Mucosa of rectum (tissue), 2 donors: ENCODE measurements at regions not wholly inside any gene's neighbourhood (a gene's known extent, or its start where the extent isn't known, plus 50 kb on each side); places are given as distances from the start of the nearest gene placed in this dataset.
"Not testable (repeated sequence)": the region's sequence is repeated elsewhere in the genome, so short reads cannot be mapped to it uniquely, and the experiment has no call there.

Experiments
- H3K27ac ChIP-seq, 2 donors: one replicate each; pipeline ENCODE4 v1.7.0; 2013; ENCODE audit warnings: inconsistent platforms in 2 of 2, low read depth in 2 of 2, low read length in 2 of 2
- H3K27me3 ChIP-seq, 2 donors: one replicate each; pipeline ENCODE4 v1.7.0; 2013; ENCODE audit warnings: low read length in 2 of 2; ENCODE audit not compliant: control insufficient read depth in 2 of 2, insufficient read depth in 2 of 2
- H3K36me3 ChIP-seq, 2 donors: one replicate each; pipeline ENCODE4 v1.7.0; 2013; ENCODE audit warnings: low read length in 2 of 2; ENCODE audit not compliant: control insufficient read depth in 2 of 2, insufficient read depth in 2 of 2
- H3K4me1 ChIP-seq, 2 donors: one replicate each; pipeline ENCODE4 v1.7.0; 2013; ENCODE audit warnings: low read length in 2 of 2, mild to moderate bottlenecking in 1 of 2; ENCODE audit not compliant: control insufficient read depth in 2 of 2, insufficient read depth in 2 of 2
- H3K4me3 ChIP-seq, 2 donors: one replicate each; pipeline ENCODE4 v1.7.0; 2013; ENCODE audit warnings: low read length in 2 of 2
- H3K9ac ChIP-seq, 2 donors: one replicate each; pipeline ENCODE4 v1.7.0; 2013; ENCODE audit warnings: low read length in 2 of 2, low read depth in 1 of 2, mild to moderate bottlenecking in 1 of 2
- H3K9me3 ChIP-seq, 2 donors: one replicate each; pipeline ENCODE4 v1.7.0; 2013; ENCODE audit warnings: low read length in 2 of 2; ENCODE audit not compliant: control insufficient read depth in 2 of 2
- donor health status: healthy.
- donor health status: Normal muscosa, but diverticular disease.

GRCh38 chrX:5289949-5290348 is 938.7 kb downstream of the NLGN4X start:
- not testable (repeated sequence) for H3K4me3 ChIP-seq, H3K9ac ChIP-seq, H3K27ac ChIP-seq, H3K4me1 ChIP-seq, H3K9me3 ChIP-seq, H3K27me3 ChIP-seq, H3K36me3 ChIP-seq

GRCh38 chrX:5278908-5279307 is 949.8 kb downstream of the NLGN4X start:
- Histone ChIP-seq H3K4me3 (no peak overlapping the region), H3K4me1 (no peaks in the 10 kb centered on the region), H3K36me3 (no peaks in the 10 kb centered on the region), H3K27me3 (no peaks in the 10 kb centered on the region), H3K9ac (no peak overlapping the region), H3K9me3 (no peaks in the 10 kb centered on the region), H3K27ac (no peak overlapping the region)

GRCh38 chrX:5265324-5265850 is 963.3 kb downstream of the NLGN4X start:
- Histone ChIP-seq H3K4me1 (no peaks in the 10 kb centered on the region), H3K27me3 (no peaks in the 10 kb centered on the region), H3K4me3 (no peak overlapping the region), H3K9me3 (peaks cover 0 to 2% of the 10 kb centered on the region in 2 donors), H3K36me3 (no peaks in the 10 kb centered on the region), H3K27ac (no peak overlapping the region), H3K9ac (no peak overlapping the region)

DNA sequence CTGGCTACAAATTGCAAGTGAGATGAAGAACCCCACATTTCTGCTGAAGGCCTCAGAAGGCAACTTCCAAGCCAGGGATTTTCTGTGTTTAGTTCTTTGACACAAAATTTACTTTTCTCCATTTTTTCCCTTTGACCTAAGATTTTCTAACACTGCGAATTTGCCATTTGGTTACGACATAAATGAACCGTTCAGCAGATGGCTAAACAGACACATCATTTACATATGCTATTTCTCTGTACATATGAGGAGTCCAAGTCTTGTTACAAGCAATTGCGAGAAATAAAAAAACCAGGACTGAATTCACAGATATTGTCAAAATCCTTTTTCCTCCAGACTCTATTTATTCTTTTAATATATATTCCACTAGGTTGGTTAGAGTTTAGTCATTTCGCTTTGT is 978.6 kb downstream of the NLGN4X start:
- Histone ChIP-seq H3K27me3 (no peaks in the 10 kb centered on the region), H3K27ac (no peak overlapping the region), H3K36me3 (no peaks in the 10 kb centered on the region), H3K4me1 (no peaks in the 10 kb centered on the region), H3K4me3 (no peak overlapping the region), H3K9me3 (no peaks in the 10 kb centered on the region), H3K9ac (no peak overlapping the region)

DNA sequence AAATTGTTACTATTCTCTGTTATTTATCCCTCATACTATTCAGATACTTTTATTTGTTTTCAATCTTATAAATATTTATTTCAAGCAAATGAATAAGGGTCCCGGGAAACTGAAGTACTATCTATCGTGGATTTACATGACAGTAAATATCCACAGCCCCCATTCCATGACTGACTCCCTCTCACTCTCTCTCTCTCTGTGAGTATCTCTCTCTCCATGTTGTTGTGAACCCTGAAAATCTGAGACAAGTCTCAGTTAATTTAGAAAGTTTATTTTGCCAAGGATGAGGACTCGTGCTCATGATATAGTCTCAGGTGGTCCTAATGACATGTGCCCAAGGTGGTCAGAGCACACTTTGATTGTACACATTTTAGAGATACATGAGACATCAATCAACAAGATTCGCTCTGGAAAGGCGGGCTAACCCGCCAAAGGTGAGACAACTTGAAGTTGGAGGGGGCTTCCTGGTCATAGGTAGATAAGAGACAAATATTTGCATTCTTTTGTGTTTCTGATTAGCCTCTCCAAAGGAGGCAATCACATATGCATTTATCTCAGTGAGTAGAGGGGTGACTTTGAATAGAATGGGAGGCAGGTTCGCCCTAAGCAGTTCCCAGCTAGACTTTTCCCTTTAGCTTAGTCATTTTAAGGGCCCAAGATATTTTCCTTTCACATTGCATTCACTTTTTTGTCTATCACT is 986.4 kb downstream of the NLGN4X start:
- H3K9me3 ChIP-seq = no peaks in the 10 kb centered on the region
- no peaks in the 10 kb centered on the region for H3K27me3 ChIP-seq
- no peaks in the 10 kb centered on the region for H3K4me1 ChIP-seq
- H3K4me3 ChIP-seq = no peak overlapping the region
- no peaks in the 10 kb centered on the region for H3K36me3 ChIP-seq
- H3K27ac ChIP-seq = no peak overlapping the region
- H3K9ac ChIP-seq = no peak overlapping the region

GRCh38 chrX:5236749-5237148 is 991.9 kb downstream of the NLGN4X start:
- Histone ChIP-seq H3K27me3 (no peaks in the 10 kb centered on the region), H3K4me3 (no peak overlapping the region), H3K27ac (no peak overlapping the region), H3K9me3 (peaks cover 0 to 2% of the 10 kb centered on the region in 2 donors), H3K36me3 (no peaks in the 10 kb centered on the region), H3K9ac (no peak overlapping the region), H3K4me1 (no peaks in the 10 kb centered on the region)

DNA sequence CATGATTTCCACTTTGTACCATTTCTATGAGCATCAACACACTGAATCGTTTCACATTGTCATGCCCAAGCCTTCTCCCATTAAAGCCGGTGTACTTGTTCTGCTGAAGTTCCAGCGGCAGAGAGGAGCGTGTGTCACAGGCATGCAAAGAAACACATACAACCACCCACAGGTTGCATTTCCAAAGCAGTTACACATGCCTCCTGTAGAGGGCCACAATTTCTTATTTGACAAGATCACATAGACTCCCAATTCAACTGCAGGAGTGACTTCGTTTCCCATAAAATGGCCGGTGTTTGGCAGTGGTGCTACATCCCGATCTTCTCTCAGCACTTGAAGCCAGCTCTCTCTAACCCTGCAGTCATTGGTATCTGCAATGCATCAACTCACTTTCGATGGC is 992.6 kb downstream of the NLGN4X start:
- H3K27ac ChIP-seq = no peak overlapping the region
- peaks cover 0 to 2% of the 10 kb centered on the region in 2 donors for H3K9me3 ChIP-seq
- H3K27me3 ChIP-seq = no peaks in the 10 kb centered on the region
- H3K4me3 ChIP-seq = no peak overlapping the region
- H3K36me3 ChIP-seq = no peaks in the 10 kb centered on the region
- no peaks in the 10 kb centered on the region for H3K4me1 ChIP-seq
- H3K9ac ChIP-seq = no peak overlapping the region

- H3K27ac ChIP-seq = no peak overlapping the region
- H3K4me1 ChIP-seq = no peaks in the 10 kb centered on the region
- no peak overlapping the region for H3K9ac ChIP-seq
- peaks cover 0 to 2% of the 10 kb centered on the region in 2 donors for H3K9me3 ChIP-seq
- no peaks in the 10 kb centered on the region for H3K27me3 ChIP-seq
- no peak overlapping the region for H3K4me3 ChIP-seq
- H3K36me3 ChIP-seq = no peaks in the 10 kb centered on the region
These were observed 994.8 kb downstream of the NLGN4X start for GRCh38 chrX:5233830-5234229.

DNA sequence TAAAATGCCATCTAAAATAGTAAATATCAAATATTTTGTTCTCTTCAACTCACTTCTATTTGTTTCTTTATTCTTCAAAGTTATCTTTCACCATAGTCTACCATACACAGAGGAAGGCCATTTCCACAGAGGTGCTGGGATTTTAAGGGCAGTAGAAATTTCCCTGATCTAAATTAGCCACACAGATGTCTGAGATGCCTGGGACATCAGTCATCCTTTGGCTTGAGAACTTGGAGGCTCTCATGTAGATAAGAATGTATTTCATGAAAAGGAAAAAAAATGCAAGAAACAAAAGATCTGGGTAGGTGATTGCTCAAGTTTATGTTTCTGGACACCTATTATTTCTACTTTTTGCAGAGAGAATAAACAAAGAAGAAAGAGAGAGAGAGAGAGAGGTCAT is 1008.2 kb downstream of the NLGN4X start:
- H3K9ac ChIP-seq = no peak overlapping the region
- H3K4me1 ChIP-seq = no peaks in the 10 kb centered on the region
- H3K36me3 ChIP-seq = no peaks in the 10 kb centered on the region
- no peak overlapping the region for H3K4me3 ChIP-seq
- no peak overlapping the region for H3K27ac ChIP-seq
- no peaks in the 10 kb centered on the region for H3K27me3 ChIP-seq
- H3K9me3 ChIP-seq = no peaks in the 10 kb centered on the region

DNA sequence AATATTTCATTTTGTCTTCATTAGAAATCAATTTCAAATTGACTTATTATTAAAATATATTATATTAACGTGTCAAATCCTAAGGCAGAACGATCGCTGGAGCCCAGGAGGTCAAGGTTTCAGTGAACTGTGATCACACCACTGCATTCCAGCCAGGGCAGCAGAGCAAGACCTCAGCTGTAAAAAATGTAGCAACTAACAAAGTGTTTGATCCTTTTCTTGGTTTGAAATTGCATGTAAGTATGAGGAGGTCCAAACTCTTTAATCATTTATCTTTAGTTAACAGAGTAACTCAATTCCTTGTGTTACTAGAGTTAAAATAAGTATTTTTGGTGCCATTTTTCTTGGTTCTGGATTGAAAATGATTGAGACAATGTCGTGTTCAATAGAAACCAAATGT is 1033.9 kb downstream of the NLGN4X start:
- H3K27me3 ChIP-seq = no peaks in the 10 kb centered on the region
- H3K36me3 ChIP-seq = no peaks in the 10 kb centered on the region
- H3K9me3 ChIP-seq = no peaks in the 10 kb centered on the region
- no peak overlapping the region for H3K4me3 ChIP-seq
- H3K4me1 ChIP-seq = no peaks in the 10 kb centered on the region
- no peak overlapping the region for H3K9ac ChIP-seq
- H3K27ac ChIP-seq = no peak overlapping the region
